ENCODE measurements at regions not wholly inside any gene's neighbourhood (a gene's known extent, or its start where the extent isn't known, plus 50 kb on each side); places are given as distances from the start of the nearest gene placed in this dataset.
"Not testable (repeated sequence)": the region's sequence is repeated elsewhere in the genome, so short reads cannot be mapped to it uniquely, and the experiment has no call there.

- Histone ChIP-seq H2AFZ (ENCODE audit: low read length) (no peak overlapping the region), H3K4me2 (ENCODE audit: low read depth, low read length) (no peak overlapping the region), H3K4me3 (ENCODE audit: low read length) (no peak overlapping the region), H4K20me1 (ENCODE audit: insufficient read depth, low read length) (no peaks in the 10 kb centered on the region), H3K9me3 (replicated peaks; ENCODE audit: insufficient read depth, low read length) (no peaks in the 10 kb centered on the region), H3K9ac (ENCODE audit: low read length) (no peak overlapping the region), H3K4me1 (ENCODE audit: low read length) (no peaks in the 10 kb centered on the region), H3K79me2 (ENCODE audit: low read length) (no peaks in the 10 kb centered on the region), H3K27me3 (replicated peaks; ENCODE audit: insufficient read depth, low read length) (peaks cover 43% of the 10 kb centered on the region), H3K36me3 (replicated peaks; ENCODE audit: insufficient read depth, low read length) (no peaks in the 10 kb centered on the region), H3F3A (ENCODE audit: insufficient read depth, low read length) (no peaks in the 10 kb centered on the region), H3K9me2 (replicated peaks; ENCODE audit: insufficient read depth, low read length) (no peaks in the 10 kb centered on the region), H3K27ac (ENCODE audit: low read length) (no peak overlapping the region)
- TF ChIP-seq EZH2 (optimal IDR thresholded peaks at IDR 0.05; ENCODE audit: low read depth, low read length) = no peak
- TF ChIP-seq EZH2phosphoT487 (IDR thresholded peaks at IDR 0.05; ENCODE audit: low read length) = no peak
- no peak for TF ChIP-seq CTCF (IDR thresholded peaks at IDR 0.05; ENCODE audit: low read length)
- no peak for DNase-seq
Measured at GRCh38 chr19:31890230-31890629, 455.2 kb upstream of the ZNF507 start.

DNA sequence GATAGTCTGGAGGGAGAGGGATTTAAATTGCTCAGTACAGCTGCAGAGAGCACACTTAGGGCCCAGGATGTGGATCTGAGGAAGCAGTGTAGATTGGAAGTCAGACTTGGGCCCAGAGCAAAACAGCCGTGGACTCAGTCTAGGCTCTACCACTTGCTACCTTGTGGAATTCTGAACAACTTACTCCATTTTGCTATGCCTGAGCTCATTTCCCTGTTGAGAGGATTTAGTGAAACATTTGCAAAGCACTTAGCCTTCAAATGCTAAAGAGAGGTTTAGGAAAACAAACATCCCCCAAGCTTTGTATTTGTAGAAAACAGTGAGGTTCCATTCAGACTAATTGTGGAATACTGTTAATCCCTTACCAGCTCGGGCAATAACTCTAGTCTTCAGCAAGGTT, 453.4 kb upstream of the ZNF507 start:
- Histone ChIP-seq H3K36me3 (replicated peaks; ENCODE audit: insufficient read depth, low read length) (no peaks in the 10 kb centered on the region), H3K9me2 (replicated peaks; ENCODE audit: insufficient read depth, low read length) (no peaks in the 10 kb centered on the region), H3K9me3 (replicated peaks; ENCODE audit: insufficient read depth, low read length) (no peaks in the 10 kb centered on the region), H3F3A (ENCODE audit: insufficient read depth, low read length) (no peaks in the 10 kb centered on the region), H3K27ac (ENCODE audit: low read length) (no peak overlapping the region), H3K4me3 (ENCODE audit: low read length) (no peak overlapping the region), H3K79me2 (ENCODE audit: low read length) (no peaks in the 10 kb centered on the region), H3K4me2 (ENCODE audit: low read depth, low read length) (no peak overlapping the region), H4K20me1 (ENCODE audit: insufficient read depth, low read length) (no peaks in the 10 kb centered on the region), H3K9ac (ENCODE audit: low read length) (no peak overlapping the region), H3K27me3 (replicated peaks; ENCODE audit: insufficient read depth, low read length) (peaks cover 39% of the 10 kb centered on the region), H3K4me1 (ENCODE audit: low read length) (no peaks in the 10 kb centered on the region), H2AFZ (ENCODE audit: low read length) (no peak overlapping the region)
- no peak for DNase-seq
- TF ChIP-seq EZH2 (optimal IDR thresholded peaks at IDR 0.05; ENCODE audit: low read depth, low read length) (no peak), CTCF (IDR thresholded peaks at IDR 0.05; ENCODE audit: low read length) (no peak), EZH2phosphoT487 (IDR thresholded peaks at IDR 0.05; ENCODE audit: low read length) (no peak)

DNA sequence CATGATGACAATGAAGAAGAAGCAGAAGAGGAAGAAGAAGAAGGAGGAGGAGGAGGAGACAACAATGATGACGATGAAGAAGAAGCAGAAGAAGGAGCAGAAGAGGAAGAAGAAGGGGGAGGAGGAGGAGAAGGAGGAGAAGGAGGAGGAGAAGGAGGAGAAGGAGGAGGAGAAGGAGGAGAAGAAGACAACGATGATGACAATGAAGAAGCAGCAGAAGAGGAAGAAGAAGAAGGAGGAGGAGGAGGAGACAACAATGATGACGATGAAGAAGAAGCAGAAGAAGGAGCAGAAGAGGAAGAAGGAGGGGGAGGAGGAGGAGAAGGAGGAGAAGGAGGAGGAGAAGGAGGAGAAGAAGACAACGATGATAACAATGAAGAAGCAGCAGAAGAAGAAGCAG, 451.9 kb upstream of the ZNF507 start:
- not testable (repeated sequence) for H3F3A ChIP-seq (ENCODE audit: insufficient read depth, low read length); H3K36me3 ChIP-seq (replicated peaks; ENCODE audit: insufficient read depth, low read length); H3K9me2 ChIP-seq (replicated peaks; ENCODE audit: insufficient read depth, low read length); H4K20me1 ChIP-seq (ENCODE audit: insufficient read depth, low read length); H3K4me3 ChIP-seq (ENCODE audit: low read length); H3K4me1 ChIP-seq (ENCODE audit: low read length); H3K79me2 ChIP-seq (ENCODE audit: low read length); DNase-seq; H3K27ac ChIP-seq (ENCODE audit: low read length); H2AFZ ChIP-seq (ENCODE audit: low read length); H3K9ac ChIP-seq (ENCODE audit: low read length); H3K4me2 ChIP-seq (ENCODE audit: low read depth, low read length); H3K9me3 ChIP-seq (replicated peaks; ENCODE audit: insufficient read depth, low read length)
- H3K27me3 ChIP-seq (replicated peaks; ENCODE audit: insufficient read depth, low read length) = peaks cover 38% of the 10 kb centered on the region

GRCh38 chr19:31894451-31894850, 451.0 kb upstream of the ZNF507 start:
- Histone ChIP-seq H3K36me3 (replicated peaks; ENCODE audit: insufficient read depth, low read length) (no peaks in the 10 kb centered on the region), H3K4me1 (ENCODE audit: low read length) (no peaks in the 10 kb centered on the region), H3K27me3 (replicated peaks; ENCODE audit: insufficient read depth, low read length) (peaks cover 28% of the 10 kb centered on the region), H3K9me3 (replicated peaks; ENCODE audit: insufficient read depth, low read length) (no peaks in the 10 kb centered on the region), H3K4me2 (ENCODE audit: low read depth, low read length) (no peak overlapping the region), H3K9ac (ENCODE audit: low read length) (no peak overlapping the region), H2AFZ (ENCODE audit: low read length) (no peak overlapping the region), H3K4me3 (ENCODE audit: low read length) (no peak overlapping the region), H3K79me2 (ENCODE audit: low read length) (no peaks in the 10 kb centered on the region), H3K9me2 (replicated peaks; ENCODE audit: insufficient read depth, low read length) (no peaks in the 10 kb centered on the region), H3F3A (ENCODE audit: insufficient read depth, low read length) (no peaks in the 10 kb centered on the region), H3K27ac (ENCODE audit: low read length) (no peak overlapping the region), H4K20me1 (ENCODE audit: insufficient read depth, low read length) (no peaks in the 10 kb centered on the region)
- no peak for DNase-seq
- TF ChIP-seq EZH2phosphoT487 (IDR thresholded peaks at IDR 0.05; ENCODE audit: low read length) (no peak), CTCF (IDR thresholded peaks at IDR 0.05; ENCODE audit: low read length) (no peak), EZH2 (optimal IDR thresholded peaks at IDR 0.05; ENCODE audit: low read depth, low read length) (no peak)

All from MM.1S (cell line).